GM23338 (cell line): ENCODE measurements at regions not wholly inside any gene's neighbourhood (a gene's known extent, or its start where the extent isn't known, plus 50 kb on each side); places are given as distances from the start of the nearest gene placed in this dataset.

Experiments used
- ATAC-seq: fragments of 200-7000 bp; cut with Tn5 transposase; 3 replicates; pipeline ENCODE4 v1.9.1; 2020
- DNase-seq: peaks from one replicate; pipeline ENCODE4 v3.0.0-alpha.2; 2015; ENCODE audit warnings: low spot score
- H2AFZ ChIP-seq: fragments of 200-600 bp; sonication (generic); 2 replicates; pipeline ENCODE4 v1.8.0; 2016; ENCODE audit warnings: antibody characterized with exemption, mild to moderate bottlenecking, moderate library complexity
- H3F3A ChIP-seq: fragments of 200-600 bp; sonication (generic); replicated peaks from 2 replicates; pipeline ENCODE4 v1.8.0; 2017; ENCODE audit warnings: antibody characterized with exemption, mixed run types, low read depth
- H3K27ac ChIP-seq: fragments of 200-600 bp; sonication (generic); 2 replicates; pipeline ENCODE4 v1.6.1; 2016; ENCODE audit warnings: low read depth
- H3K27me3 ChIP-seq: fragments of 200-600 bp; sonication (generic); 2 replicates; pipeline ENCODE4 v1.8.0; 2016; ENCODE audit warnings: mild to moderate bottlenecking, mixed run types, moderate library complexity; ENCODE audit not compliant: insufficient read depth
- H3K36me3 ChIP-seq: fragments of 200-600 bp; sonication (generic); 2 replicates; pipeline ENCODE4 v1.8.0; 2016; ENCODE audit warnings: mild to moderate bottlenecking; ENCODE audit not compliant: insufficient read depth
- H3K4me1 ChIP-seq: fragments of 200-600 bp; sonication (generic); 2 replicates; pipeline ENCODE4 v1.8.0; 2016; ENCODE audit warnings: mild to moderate bottlenecking, moderate library complexity; ENCODE audit not compliant: insufficient read depth
- H3K4me2 ChIP-seq: fragments of 200-600 bp; sonication (generic); 2 replicates; pipeline ENCODE4 v1.7.1; 2017; ENCODE audit warnings: mixed run types
- H3K4me3 ChIP-seq: fragments of 200-600 bp; sonication (generic); 2 replicates; pipeline ENCODE4 v1.6.1; 2016; ENCODE audit warnings: mixed run types
- H3K79me2 ChIP-seq: fragments of 200-600 bp; sonication (generic); replicated peaks from 2 replicates; pipeline ENCODE4 v1.8.0; 2017; ENCODE audit warnings: mild to moderate bottlenecking; ENCODE audit not compliant: insufficient read depth
- H3K9me2 ChIP-seq: fragments of 200-600 bp; sonication (generic); 2 replicates; pipeline ENCODE4 v1.8.0; 2017; ENCODE audit not compliant: insufficient read depth
- H4K20me1 ChIP-seq: fragments of 200-600 bp; sonication (generic); replicated peaks from 2 replicates; pipeline ENCODE4 v1.8.0; 2017; ENCODE audit warnings: mild to moderate bottlenecking; ENCODE audit not compliant: insufficient read depth
- H3K27ac Mint-ChIP-seq: 2 replicates; pipeline ENCODE4 v1.8.0; 2020; ENCODE audit warnings: inconsistent platforms, mild to moderate bottlenecking, moderate library complexity, mixed read lengths
- H3K27me3 Mint-ChIP-seq: 3 replicates; pipeline ENCODE4 v1.8.0; 2022; ENCODE audit warnings: low read depth, mild to moderate bottlenecking, moderate library complexity, mixed read lengths, inconsistent platforms; ENCODE audit not compliant: insufficient read depth, poor library complexity
- H3K36me3 Mint-ChIP-seq: 3 replicates; pipeline ENCODE4 v1.8.0; 2021; ENCODE audit warnings: low read depth, mild to moderate bottlenecking, inconsistent platforms, moderate library complexity, mixed read lengths
- H3K4me1 Mint-ChIP-seq: 3 replicates; pipeline ENCODE4 v1.8.0; 2020; ENCODE audit warnings: mild to moderate bottlenecking, inconsistent platforms, mixed read lengths
- H3K4me3 Mint-ChIP-seq: 3 replicates; pipeline ENCODE4 v1.8.0; 2021; ENCODE audit warnings: moderate library complexity, mild to moderate bottlenecking, inconsistent platforms, mixed read lengths
- H3K9me3 Mint-ChIP-seq: 3 replicates; pipeline ENCODE4 v1.8.0; 2020; ENCODE audit warnings: moderate library complexity, mild to moderate bottlenecking, inconsistent platforms, mixed read lengths
- CREB1 ChIP-seq: fragments of 250-450 bp; sonication (Bioruptor Pico); IDR thresholded peaks from 2 replicates; pipeline ENCODE4 v1.5.0; 2020; ENCODE audit warnings: low read depth, mild to moderate bottlenecking, moderate library complexity
- EZH2 ChIP-seq: fragments of 200-600 bp; sonication (generic); IDR thresholded peaks from one replicate; pipeline ENCODE4 v1.8.0; 2017; ENCODE audit warnings: antibody characterized with exemption, mild to moderate bottlenecking, low read depth; ENCODE audit not compliant: unreplicated experiment
- JUNB ChIP-seq: IDR thresholded peaks from one replicate; pipeline ENCODE4 v1.6.1; 2016; ENCODE audit warnings: antibody characterized with exemption; ENCODE audit not compliant: unreplicated experiment
- NANOG ChIP-seq: IDR thresholded peaks from 2 replicates; pipeline ENCODE4 v1.6.1; 2016; ENCODE audit warnings: antibody characterized with exemption, borderline replicate concordance
- POLR2AphosphoS5 ChIP-seq: IDR thresholded peaks from 2 replicates; pipeline ENCODE4 v1.6.1; 2016; ENCODE audit warnings: antibody characterized with exemption, low read depth
- STAT1 ChIP-seq: IDR thresholded peaks from one replicate; pipeline ENCODE4 v1.6.1; 2016; ENCODE audit warnings: antibody characterized with exemption; ENCODE audit not compliant: unreplicated experiment
- ZNF114 ChIP-seq: fragments of 250-450 bp; sonication (Bioruptor Pico); IDR thresholded peaks from 2 replicates; pipeline ENCODE4 v1.5.0; 2020; ENCODE audit warnings: mild to moderate bottlenecking, moderate library complexity
- ZNF331 ChIP-seq: fragments of 250-450 bp; sonication (Bioruptor Pico); IDR thresholded peaks from 2 replicates; pipeline ENCODE4 v1.5.0; 2020; ENCODE audit warnings: low read depth, mild to moderate bottlenecking, moderate library complexity
- TF ChIP-seq, protein P1 (sequence below): fragments of 250-450 bp; sonication (Bioruptor Pico); IDR thresholded peaks from 2 replicates; pipeline ENCODE4 v1.5.0; 2020; ENCODE audit warnings: mild to moderate bottlenecking, moderate library complexity
- TF ChIP-seq, protein P2 (sequence below): IDR thresholded peaks from one replicate; pipeline ENCODE4 v1.6.1; 2018; ENCODE audit warnings: antibody characterized with exemption; ENCODE audit not compliant: unreplicated experiment
- TF ChIP-seq, protein P3 (sequence below): IDR thresholded peaks from 2 replicates; pipeline ENCODE4 v1.6.1; 2016; ENCODE audit warnings: antibody characterized with exemption

DNA sequence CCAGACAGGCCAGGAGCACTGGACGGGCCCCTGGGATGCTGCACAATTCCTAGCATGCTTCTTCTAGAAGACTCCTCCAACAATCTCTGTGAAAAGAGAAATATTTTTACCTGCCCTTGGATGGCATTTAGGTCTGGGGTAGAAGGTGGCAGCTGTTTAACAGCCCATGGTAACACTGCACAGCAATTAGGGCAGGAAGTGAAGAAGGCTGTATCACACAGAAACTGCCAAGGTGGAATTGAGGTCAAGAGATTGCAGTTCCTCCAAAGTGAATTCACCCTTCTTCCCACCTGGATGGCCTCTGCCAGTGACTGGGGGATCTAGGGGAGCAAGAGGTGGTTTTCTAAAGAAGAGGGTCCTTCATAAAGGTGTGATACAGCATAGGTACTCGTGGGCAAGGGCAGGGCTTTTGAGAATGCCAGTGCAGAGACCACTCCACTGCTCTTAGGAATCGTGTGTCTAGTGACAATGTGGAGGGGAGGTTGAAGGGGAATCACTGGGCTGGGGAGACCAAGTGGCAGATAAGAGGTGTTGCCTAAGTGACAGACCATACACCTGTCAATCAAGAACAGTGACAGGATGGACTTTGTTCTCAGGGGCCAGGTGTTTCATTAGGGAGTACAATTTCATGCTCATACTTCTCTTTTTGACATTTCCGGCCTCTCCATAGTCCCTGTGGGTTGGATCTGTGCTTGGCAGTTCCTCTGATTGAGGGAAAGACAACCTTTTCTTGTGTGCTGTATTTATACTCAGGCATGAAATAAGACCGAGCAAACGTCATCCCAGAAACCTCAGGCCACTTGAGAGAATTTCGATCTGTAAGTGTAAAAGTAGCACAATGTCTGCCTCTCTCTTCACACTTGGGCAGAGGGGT, 83.5 kb upstream of the BCL6 start:
- no peaks in the 10 kb centered on the region for H3K4me1 ChIP-seq
- no peak overlapping the region for H3K4me3 ChIP-seq
- Mint-ChIP-seq H3K4me3 (no peak overlapping the region), H3K27me3 (peaks cover 6% of the 10 kb centered on the region), H3K4me1 (no peaks in the 10 kb centered on the region), H3K9me3 (no peaks in the 10 kb centered on the region), H3K27ac (no peak overlapping the region), H3K36me3 (no peaks in the 10 kb centered on the region)
- H3K79me2 ChIP-seq, result no peaks in the 10 kb centered on the region
- H3K4me2 ChIP-seq, result no peak overlapping the region
- no peak for ATAC-seq
- TF ChIP-seq NANOG, result no peak
- peaks cover 4% of the 10 kb centered on the region; the same call in 1 of the 2 replicates for H3K9me2 ChIP-seq
- H4K20me1 ChIP-seq, result no peaks in the 10 kb centered on the region
- H3K27me3 ChIP-seq, result no peaks in the 10 kb centered on the region
- no peak for DNase-seq
- H2AFZ ChIP-seq, result no peak overlapping the region
- no peaks in the 10 kb centered on the region for H3K36me3 ChIP-seq
- H3F3A ChIP-seq, result no peaks in the 10 kb centered on the region
- H3K27ac ChIP-seq, result no peak overlapping the region

DNA sequence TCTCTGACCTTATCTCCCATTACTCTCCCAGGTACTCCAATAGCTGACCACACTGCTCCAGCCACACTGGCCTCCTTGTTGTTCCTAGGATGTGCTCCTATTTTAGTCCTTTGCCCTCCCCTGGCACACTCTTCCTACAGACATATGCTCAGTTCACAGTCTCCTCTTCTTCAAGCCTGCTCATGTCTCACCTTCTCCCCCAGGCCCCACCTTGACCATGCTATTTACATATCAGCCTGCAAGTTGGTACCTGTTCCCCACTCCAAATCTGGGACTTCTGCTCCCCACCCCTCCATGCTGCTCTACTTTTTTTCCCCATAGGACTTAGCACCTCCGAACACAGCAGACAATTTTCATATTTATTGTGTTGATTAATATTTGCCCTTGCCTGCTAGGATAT, 84.9 kb upstream of the BCL6 start:
- no peaks in the 10 kb centered on the region for H4K20me1 ChIP-seq
- Mint-ChIP-seq H3K36me3 (no peaks in the 10 kb centered on the region), H3K27ac (no peak overlapping the region), H3K4me3 (no peak overlapping the region), H3K9me3 (no peaks in the 10 kb centered on the region), H3K4me1 (no peaks in the 10 kb centered on the region), H3K27me3 (peaks cover 6% of the 10 kb centered on the region)
- H3K4me3 ChIP-seq, result no peak overlapping the region
- H3K79me2 ChIP-seq, result no peaks in the 10 kb centered on the region
- TF ChIP-seq STAT1 (no peak), EZH2 (no peak), NANOG (no peak), ZNF114 (CRISPR knock-in tag) (no peak), JUNB (no peak), POLR2AphosphoS5 (no peak), CREB1 (CRISPR knock-in tag) (no peak), ZNF331 (no peak)
- TF ChIP-seq, protein P1, sequence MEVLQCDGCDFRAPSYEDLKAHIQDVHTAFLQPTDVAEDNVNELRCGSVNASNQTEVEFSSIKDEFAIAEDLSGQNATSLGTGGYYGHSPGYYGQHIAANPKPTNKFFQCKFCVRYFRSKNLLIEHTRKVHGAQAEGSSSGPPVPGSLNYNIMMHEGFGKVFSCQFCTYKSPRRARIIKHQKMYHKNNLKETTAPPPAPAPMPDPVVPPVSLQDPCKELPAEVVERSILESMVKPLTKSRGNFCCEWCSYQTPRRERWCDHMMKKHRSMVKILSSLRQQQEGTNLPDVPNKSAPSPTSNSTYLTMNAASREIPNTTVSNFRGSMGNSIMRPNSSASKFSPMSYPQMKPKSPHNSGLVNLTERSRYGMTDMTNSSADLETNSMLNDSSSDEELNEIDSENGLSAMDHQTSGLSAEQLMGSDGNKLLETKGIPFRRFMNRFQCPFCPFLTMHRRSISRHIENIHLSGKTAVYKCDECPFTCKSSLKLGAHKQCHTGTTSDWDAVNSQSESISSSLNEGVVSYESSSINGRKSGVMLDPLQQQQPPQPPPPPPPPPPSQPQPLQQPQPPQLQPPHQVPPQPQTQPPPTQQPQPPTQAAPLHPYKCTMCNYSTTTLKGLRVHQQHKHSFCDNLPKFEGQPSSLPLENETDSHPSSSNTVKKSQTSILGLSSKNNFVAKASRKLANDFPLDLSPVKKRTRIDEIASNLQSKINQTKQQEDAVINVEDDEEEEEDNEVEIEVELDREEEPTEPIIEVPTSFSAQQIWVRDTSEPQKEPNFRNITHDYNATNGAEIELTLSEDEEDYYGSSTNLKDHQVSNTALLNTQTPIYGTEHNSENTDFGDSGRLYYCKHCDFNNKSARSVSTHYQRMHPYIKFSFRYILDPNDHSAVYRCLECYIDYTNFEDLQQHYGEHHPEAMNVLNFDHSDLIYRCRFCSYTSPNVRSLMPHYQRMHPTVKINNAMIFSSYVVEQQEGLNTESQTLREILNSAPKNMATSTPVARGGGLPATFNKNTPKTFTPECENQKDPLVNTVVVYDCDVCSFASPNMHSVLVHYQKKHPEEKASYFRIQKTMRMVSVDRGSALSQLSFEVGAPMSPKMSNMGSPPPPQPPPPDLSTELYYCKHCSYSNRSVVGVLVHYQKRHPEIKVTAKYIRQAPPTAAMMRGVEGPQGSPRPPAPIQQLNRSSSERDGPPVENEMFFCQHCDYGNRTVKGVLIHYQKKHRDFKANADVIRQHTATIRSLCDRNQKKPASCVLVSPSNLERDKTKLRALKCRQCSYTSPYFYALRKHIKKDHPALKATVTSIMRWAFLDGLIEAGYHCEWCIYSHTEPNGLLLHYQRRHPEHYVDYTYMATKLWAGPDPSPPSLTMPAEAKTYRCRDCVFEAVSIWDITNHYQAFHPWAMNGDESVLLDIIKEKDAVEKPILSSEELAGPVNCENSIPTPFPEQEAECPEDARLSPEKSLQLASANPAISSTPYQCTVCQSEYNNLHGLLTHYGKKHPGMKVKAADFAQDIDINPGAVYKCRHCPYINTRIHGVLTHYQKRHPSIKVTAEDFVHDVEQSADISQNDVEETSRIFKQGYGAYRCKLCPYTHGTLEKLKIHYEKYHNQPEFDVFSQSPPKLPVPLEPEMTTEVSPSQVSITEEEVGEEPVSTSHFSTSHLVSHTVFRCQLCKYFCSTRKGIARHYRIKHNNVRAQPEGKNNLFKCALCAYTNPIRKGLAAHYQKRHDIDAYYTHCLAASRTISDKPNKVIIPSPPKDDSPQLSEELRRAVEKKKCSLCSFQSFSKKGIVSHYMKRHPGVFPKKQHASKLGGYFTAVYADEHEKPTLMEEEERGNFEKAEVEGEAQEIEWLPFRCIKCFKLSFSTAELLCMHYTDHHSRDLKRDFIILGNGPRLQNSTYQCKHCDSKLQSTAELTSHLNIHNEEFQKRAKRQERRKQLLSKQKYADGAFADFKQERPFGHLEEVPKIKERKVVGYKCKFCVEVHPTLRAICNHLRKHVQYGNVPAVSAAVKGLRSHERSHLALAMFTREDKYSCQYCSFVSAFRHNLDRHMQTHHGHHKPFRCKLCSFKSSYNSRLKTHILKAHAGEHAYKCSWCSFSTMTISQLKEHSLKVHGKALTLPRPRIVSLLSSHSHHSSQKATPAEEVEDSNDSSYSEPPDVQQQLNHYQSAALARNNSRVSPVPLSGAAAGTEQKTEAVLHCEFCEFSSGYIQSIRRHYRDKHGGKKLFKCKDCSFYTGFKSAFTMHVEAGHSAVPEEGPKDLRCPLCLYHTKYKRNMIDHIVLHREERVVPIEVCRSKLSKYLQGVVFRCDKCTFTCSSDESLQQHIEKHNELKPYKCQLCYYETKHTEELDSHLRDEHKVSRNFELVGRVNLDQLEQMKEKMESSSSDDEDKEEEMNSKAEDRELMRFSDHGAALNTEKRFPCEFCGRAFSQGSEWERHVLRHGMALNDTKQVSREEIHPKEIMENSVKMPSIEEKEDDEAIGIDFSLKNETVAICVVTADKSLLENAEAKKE (CRISPR knock-in tag), result no peak
- TF ChIP-seq, protein P2, sequence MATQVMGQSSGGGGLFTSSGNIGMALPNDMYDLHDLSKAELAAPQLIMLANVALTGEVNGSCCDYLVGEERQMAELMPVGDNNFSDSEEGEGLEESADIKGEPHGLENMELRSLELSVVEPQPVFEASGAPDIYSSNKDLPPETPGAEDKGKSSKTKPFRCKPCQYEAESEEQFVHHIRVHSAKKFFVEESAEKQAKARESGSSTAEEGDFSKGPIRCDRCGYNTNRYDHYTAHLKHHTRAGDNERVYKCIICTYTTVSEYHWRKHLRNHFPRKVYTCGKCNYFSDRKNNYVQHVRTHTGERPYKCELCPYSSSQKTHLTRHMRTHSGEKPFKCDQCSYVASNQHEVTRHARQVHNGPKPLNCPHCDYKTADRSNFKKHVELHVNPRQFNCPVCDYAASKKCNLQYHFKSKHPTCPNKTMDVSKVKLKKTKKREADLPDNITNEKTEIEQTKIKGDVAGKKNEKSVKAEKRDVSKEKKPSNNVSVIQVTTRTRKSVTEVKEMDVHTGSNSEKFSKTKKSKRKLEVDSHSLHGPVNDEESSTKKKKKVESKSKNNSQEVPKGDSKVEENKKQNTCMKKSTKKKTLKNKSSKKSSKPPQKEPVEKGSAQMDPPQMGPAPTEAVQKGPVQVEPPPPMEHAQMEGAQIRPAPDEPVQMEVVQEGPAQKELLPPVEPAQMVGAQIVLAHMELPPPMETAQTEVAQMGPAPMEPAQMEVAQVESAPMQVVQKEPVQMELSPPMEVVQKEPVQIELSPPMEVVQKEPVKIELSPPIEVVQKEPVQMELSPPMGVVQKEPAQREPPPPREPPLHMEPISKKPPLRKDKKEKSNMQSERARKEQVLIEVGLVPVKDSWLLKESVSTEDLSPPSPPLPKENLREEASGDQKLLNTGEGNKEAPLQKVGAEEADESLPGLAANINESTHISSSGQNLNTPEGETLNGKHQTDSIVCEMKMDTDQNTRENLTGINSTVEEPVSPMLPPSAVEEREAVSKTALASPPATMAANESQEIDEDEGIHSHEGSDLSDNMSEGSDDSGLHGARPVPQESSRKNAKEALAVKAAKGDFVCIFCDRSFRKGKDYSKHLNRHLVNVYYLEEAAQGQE, result no peak
- TF ChIP-seq, protein P3, sequence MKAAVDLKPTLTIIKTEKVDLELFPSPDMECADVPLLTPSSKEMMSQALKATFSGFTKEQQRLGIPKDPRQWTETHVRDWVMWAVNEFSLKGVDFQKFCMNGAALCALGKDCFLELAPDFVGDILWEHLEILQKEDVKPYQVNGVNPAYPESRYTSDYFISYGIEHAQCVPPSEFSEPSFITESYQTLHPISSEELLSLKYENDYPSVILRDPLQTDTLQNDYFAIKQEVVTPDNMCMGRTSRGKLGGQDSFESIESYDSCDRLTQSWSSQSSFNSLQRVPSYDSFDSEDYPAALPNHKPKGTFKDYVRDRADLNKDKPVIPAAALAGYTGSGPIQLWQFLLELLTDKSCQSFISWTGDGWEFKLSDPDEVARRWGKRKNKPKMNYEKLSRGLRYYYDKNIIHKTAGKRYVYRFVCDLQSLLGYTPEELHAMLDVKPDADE, result no peak
- no peaks in the 10 kb centered on the region for H3K27me3 ChIP-seq
- H3K27ac ChIP-seq, result no peak overlapping the region
- DNase-seq, result no peak
- no peak for ATAC-seq
- peaks cover 4% of the 10 kb centered on the region; the same call in 1 of the 2 replicates for H3K9me2 ChIP-seq
- no peak overlapping the region for H3K4me2 ChIP-seq
- no peaks in the 10 kb centered on the region for H3F3A ChIP-seq
- no peak overlapping the region for H2AFZ ChIP-seq
- H3K36me3 ChIP-seq, result no peaks in the 10 kb centered on the region
- H3K4me1 ChIP-seq, result no peaks in the 10 kb centered on the region
